ENCODE measurements at regions not wholly inside any gene's neighbourhood (a gene's known extent, or its start where the extent isn't known, plus 50 kb on each side); places are given as distances from the start of the nearest gene placed in this dataset.

DNA sequence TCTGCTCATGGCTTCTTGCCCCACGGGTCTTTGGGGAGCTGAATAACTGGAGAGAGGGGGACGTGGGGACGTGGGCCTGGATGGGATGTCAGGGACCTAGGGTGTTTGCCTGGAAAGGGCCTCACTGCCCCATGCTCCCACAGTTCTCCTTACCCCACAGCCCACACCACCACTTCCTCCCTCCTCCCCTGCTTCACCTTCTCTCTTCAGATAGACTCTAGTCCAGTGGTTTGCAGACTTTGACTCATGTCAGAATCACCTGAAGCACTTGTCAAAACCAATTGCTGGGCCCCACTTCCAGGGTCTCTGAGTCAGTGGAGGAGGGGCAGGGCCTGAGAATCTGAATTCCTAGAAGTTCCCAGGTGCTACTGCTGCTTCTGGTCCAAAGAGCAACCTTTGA, 327.4 kb downstream of the RPS24 start:
- ATAC-seq (no peak), DNase-seq (no peak)
- intact Hi-C loops (cut with DNase I, micrococcal nuclease), result no loop called here

DNA sequence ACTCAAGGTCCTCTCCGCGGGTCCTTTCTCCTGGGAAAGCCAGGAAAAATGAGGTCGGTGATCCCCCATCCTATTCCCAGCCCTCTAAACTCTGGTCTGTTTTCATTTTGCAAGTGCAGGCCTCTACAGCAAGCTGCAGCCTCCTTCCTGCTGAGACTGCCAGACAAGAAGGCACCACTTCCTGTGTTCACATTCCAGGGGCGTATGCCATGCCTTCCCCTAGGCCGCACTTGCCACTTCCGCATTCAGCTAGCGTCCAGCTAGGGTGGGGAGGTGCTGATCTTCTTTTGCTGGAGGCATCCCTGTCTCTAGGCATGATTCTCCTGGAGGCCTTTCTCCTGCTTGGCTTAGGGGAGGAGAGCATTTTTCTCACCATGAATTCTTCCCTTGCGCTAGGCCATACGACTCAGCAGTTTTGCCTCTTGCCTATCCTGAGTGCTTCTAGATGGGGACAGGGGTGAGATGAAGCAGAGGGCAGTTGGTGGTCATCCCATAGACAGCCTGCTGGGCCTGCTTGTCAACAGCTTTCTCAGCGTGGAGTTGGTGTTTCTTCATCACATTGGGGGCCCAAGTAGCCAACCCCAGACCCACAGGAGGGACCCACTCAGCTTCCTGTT, 328.9 kb downstream of the RPS24 start:
- no peak for ATAC-seq
- DNase-seq, result no peak
- intact Hi-C loops (cut with DNase I, micrococcal nuclease), result no loop called here

DNA sequence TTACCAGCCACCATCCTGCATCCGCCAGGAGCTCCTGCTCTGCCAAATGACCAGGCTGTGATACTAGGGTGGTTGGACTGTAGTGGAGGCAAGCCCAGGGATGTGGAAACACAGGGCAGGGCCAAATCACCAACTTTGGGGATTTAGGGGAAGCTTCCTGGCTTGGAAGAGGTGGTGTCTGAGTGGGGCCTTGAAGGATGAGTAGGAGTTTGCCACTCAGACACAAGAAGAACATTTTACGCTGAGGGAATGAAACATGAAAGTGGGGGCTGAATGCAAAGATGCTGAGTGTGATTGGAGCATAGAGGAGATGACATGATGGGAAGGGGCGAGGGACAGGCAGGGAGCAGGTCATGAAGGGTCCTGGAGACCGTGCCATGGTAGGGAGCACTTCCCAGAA, 329.5 kb downstream of the RPS24 start:
- ATAC-seq, result no peak
- no peak for DNase-seq
- intact Hi-C loops (cut with DNase I, micrococcal nuclease), result no loop called here

DNA sequence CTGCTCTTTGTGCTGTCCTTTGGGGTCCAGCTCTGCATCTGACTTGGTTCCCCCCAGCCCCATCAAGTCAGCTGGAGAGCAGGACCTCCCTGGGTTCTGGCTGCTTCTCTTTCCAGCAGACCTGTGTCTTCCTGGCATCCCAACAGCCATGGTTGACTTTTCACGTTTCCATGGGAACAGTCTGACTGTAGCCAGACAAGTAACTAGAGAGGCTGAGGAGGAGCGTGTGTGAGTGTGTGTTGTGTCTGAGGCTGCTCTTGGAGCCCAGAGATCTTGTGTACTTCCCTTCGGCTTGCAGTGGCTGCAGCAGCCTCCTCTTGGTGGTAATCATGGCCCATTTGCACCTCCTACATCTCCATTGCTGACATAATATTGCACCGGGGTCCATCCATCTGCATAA, 332.0 kb downstream of the RPS24 start:
- intact Hi-C loops (cut with DNase I, micrococcal nuclease), result no loop called here
- DNase-seq, result no peak
- ATAC-seq, result no peak

- no peak for ATAC-seq
- DNase-seq, result peak in 1 of 2 donors; percentile 12
- intact Hi-C loops (cut with DNase I, micrococcal nuclease), result no loop called here
These were observed 333.2 kb downstream of the RPS24 start for GRCh38 chr10:78366663-78367411.

DNA sequence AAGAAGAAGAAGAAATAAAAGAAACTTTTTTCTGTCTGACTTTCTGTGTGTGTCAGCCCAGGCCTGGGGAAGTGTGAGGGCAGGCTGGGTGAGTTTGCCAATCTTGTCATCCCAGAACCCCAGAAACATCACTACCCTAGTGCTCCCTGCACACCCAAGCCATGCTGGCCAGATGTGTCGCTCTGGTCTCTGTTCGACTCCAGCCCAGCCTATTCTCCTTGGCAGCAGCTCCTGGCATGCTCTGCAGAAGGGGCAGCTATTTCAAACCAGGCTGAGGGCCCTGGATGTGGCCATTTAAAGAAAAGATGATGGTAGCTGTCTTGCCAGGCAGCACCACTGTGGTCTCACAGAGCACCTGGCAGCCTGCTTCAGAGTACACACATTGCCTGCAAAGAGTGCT, 334.1 kb downstream of the RPS24 start:
- no peak for ATAC-seq
- intact Hi-C loops (cut with DNase I, micrococcal nuclease), result no loop called here
- no peak for DNase-seq

- intact Hi-C loops (cut with DNase I, micrococcal nuclease), result no loop called here
- DNase-seq, result no peak
- no peak for ATAC-seq
These were observed 337.5 kb downstream of the RPS24 start for GRCh38 chr10:78371136-78371535.

- no peak for ATAC-seq
These were observed 339.1 kb downstream of the RPS24 start for GRCh38 chr10:78372806-78373205.

GRCh38 chr10:78374331-78375028, 340.8 kb downstream of the RPS24 start:
- intact Hi-C loops (cut with DNase I, micrococcal nuclease), result no loop called here

More at GRCh38 chr10:78372806-78373205, 339.1 kb downstream of the RPS24 start:
- intact Hi-C loops (cut with DNase I, micrococcal nuclease), result no loop called here
- DNase-seq, result no peak

GRCh38 chr10:78375854-78376785, 342.5 kb downstream of the RPS24 start:
- DNase-seq (no peak), ATAC-seq (no peak)
- intact Hi-C loops (cut with DNase I, micrococcal nuclease), result no loop called here

More at GRCh38 chr10:78374331-78375028, 340.8 kb downstream of the RPS24 start:
- DNase-seq, result no peak
- ATAC-seq, result no peak

DNA sequence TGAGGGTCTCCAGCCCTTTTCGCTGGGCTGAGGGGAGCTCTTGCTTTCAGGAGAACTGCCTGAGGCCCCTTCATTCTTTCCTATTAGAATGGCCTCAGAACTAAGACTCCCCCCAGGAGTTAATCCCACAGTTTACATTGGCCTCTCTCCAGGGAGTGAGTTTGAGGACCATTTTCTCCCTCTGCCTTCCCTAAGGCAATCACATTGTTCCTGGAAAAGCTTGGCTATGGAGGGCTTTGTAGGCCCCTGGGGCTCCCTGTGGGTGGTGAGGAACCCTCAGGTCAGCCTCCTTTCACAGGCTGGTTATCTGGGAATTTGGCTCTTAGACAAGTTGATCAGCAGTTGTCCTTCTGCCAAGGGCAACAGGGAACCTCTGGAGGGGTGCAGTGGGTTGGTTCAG, 343.7 kb downstream of the RPS24 start:
- intact Hi-C loops (cut with DNase I, micrococcal nuclease), result no loop called here
- DNase-seq (no peak), ATAC-seq (no peak)

DNA sequence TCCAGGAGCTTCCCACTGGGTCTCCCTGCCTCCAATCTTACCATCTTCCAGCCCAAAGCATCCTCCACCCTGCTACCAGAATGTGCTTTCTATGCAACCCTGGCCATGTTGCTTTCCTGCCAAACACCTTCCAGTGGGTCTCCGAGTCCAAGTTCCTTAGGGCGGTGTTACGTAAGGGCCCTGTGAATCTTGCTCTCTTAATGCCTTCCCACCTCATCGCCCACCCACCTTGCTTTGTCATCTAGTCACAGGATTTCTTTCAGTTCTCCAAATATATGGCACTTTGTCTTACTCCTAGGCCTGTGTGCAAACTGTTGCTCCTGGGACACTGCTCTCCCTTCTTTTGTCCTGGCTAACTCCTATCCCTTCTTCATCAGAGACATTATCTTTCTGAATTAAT, 344.5 kb downstream of the RPS24 start:
- DNase-seq (no peak), ATAC-seq (no peak)
- intact Hi-C loops (cut with DNase I, micrococcal nuclease), result no loop called here

- intact Hi-C loops (cut with DNase I, micrococcal nuclease), result no loop called here
- DNase-seq (no peak), ATAC-seq (no peak)
These were observed 347.4 kb downstream of the RPS24 start for GRCh38 chr10:78381107-78381506.

- intact Hi-C loops (cut with DNase I, micrococcal nuclease), result no loop called here
- DNase-seq (no peak), ATAC-seq (no peak)
These were observed 348.4 kb downstream of the RPS24 start for GRCh38 chr10:78382047-78382446.

GRCh38 chr10:78382772-78383171, 349.1 kb downstream of the RPS24 start:
- intact Hi-C loops (cut with DNase I, micrococcal nuclease), result no loop called here
- DNase-seq (no peak), ATAC-seq (no peak)

DNA sequence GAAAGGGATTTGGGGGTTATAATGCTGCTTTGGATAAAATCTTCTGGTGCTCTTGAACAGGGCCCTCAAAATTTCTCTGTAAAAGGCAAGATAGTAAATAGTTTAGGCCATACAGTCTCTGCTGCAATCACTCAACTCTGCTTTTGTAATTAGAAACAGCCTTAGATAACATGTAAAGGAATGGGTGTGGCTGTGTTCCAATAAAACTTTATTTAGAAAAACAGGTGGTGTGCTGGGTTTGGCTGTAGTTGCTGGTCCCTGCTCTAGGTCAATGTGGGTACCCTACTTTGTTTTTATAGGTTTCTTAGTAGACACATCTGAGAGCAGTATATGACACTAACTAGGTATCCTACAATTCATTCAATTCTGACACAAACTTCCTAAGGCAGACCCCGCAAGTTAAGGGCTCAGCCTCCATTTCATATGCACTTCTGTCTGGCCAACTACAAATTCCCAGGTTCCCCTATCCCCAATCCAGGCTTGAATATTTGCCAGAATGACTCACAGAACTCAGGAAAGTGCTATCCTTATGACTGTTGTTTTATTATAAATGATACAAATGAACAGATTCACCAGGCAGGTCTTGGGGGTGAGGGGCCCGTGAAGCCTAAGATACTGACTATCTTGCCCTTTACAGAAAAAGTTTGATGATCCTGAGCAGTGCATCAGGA, 349.9 kb downstream of the RPS24 start:
- intact Hi-C loops (cut with DNase I, micrococcal nuclease), result no loop called here
- DNase-seq, result no peak
- ATAC-seq, result no peak

DNA sequence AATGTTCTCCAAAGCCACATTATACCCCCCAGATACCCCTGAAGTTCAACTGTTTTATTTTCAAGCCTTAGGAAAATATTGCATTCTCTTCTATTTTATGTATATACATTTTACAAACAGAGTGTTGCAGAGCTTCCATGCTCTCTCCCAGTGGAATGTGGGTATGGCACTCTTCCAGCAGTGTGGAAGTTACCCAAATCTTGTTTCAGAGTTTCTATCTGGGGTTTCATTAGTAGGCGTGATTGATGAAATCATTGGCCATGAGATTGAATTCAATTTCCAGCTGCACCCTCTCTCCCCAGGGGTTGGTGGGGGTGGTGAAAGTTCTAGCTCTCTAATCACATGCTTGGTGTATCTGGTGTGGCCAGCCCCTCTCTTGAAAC, 350.4 kb downstream of the RPS24 start:
- no peak for ATAC-seq
- no peak for DNase-seq
- intact Hi-C loops (cut with DNase I, micrococcal nuclease), result no loop called here

DNA sequence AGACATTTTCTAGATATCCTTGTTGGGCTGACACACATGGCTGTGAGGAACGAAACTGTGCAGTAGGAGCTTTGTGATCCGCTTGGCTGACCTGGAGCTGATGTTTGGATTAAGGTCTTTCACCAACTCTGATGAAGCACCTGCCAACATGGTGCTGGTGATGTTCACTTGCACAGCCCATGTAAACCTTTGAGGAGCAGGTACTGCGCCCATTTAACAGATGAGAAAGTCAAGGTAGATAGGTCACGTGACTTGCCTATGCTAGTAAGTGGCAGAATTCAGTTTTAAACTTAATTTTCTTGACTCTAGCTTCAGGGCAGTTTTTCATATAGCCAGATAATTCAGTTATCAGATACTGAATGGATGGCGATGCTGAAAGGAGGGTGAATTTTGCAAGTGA, 351.9 kb downstream of the RPS24 start:
- ATAC-seq, result no peak
- intact Hi-C loops (cut with DNase I, micrococcal nuclease), result no loop called here
- no peak for DNase-seq

GRCh38 chr10:78386509-78386908, 352.8 kb downstream of the RPS24 start:
- no peak for ATAC-seq
- intact Hi-C loops (cut with DNase I, micrococcal nuclease), result no loop called here
- DNase-seq, result no peak
